ENCODE measurements at regions not wholly inside any gene's neighbourhood (a gene's known extent, or its start where the extent isn't known, plus 50 kb on each side); places are given as distances from the start of the nearest gene placed in this dataset.
"Not testable (repeated sequence)": the region's sequence is repeated elsewhere in the genome, so short reads cannot be mapped to it uniquely, and the experiment has no call there.

DNA sequence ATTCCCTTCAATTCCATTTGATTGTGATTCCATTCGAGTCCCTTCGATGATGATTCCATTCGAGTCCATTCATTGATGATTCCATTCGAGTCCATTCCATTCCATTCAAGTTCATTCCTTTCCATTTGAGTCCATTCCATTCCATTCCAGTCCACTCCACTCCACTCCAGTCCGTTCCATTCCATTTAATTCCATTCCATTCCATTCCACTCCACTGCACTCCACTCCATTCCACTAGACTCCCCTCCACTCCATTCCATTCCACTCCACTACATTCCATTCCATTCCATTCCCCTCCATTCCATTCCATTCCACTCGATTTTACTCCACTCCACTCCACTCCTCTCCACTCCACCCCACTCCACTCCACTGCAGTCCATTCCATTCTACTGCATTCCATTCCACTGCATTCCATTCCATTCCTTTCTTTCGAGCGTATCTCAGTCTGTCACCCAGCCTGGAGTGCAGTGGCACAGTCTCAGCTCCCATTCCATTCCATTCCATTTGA lies 115.7 kb downstream of the ZNF92 start:
- Histone ChIP-seq H3K4me3 (ENCODE audit: low read depth, low read length) (no peak overlapping the region), H3K36me3 (ENCODE audit: control insufficient read depth, insufficient read depth, low read length) (no peaks in the 10 kb centered on the region), H3K27me3 (ENCODE audit: control insufficient read depth, insufficient read depth, low read length) (no peaks in the 10 kb centered on the region)
- FAIRE-seq: no peak
- TF ChIP-seq, protein P1, sequence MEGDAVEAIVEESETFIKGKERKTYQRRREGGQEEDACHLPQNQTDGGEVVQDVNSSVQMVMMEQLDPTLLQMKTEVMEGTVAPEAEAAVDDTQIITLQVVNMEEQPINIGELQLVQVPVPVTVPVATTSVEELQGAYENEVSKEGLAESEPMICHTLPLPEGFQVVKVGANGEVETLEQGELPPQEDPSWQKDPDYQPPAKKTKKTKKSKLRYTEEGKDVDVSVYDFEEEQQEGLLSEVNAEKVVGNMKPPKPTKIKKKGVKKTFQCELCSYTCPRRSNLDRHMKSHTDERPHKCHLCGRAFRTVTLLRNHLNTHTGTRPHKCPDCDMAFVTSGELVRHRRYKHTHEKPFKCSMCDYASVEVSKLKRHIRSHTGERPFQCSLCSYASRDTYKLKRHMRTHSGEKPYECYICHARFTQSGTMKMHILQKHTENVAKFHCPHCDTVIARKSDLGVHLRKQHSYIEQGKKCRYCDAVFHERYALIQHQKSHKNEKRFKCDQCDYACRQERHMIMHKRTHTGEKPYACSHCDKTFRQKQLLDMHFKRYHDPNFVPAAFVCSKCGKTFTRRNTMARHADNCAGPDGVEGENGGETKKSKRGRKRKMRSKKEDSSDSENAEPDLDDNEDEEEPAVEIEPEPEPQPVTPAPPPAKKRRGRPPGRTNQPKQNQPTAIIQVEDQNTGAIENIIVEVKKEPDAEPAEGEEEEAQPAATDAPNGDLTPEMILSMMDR (IDR thresholded peaks at IDR 0.05; ENCODE audit: insufficient read depth, low read length, severe bottlenecking): no peak
- no peak for DNase-seq (ENCODE audit: low read depth)

DNA sequence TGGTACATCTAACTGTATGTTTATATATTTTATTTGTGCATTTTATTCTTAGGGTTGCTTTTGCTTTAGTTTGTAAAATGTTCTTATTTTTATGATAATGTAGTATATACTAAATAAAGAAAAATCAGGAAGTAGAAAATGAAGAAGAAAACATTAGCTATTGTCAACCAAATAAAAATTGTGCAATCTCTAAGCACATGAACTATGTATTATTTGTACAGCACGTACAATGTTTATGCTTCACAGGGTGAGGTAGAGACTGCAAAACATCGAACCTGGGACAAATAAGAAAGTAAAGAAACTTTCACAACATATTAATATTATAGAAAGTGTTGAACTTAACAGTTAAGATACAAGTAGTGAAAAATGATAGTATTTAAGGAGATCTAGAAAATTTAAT lies 123.0 kb downstream of the ZNF92 start:
- not testable (repeated sequence) for H3K36me3 ChIP-seq (ENCODE audit: control insufficient read depth, insufficient read depth, low read length); H3K27me3 ChIP-seq (ENCODE audit: control insufficient read depth, insufficient read depth, low read length); FAIRE-seq; DNase-seq (ENCODE audit: low read depth); H3K4me3 ChIP-seq (ENCODE audit: low read depth, low read length)

DNA sequence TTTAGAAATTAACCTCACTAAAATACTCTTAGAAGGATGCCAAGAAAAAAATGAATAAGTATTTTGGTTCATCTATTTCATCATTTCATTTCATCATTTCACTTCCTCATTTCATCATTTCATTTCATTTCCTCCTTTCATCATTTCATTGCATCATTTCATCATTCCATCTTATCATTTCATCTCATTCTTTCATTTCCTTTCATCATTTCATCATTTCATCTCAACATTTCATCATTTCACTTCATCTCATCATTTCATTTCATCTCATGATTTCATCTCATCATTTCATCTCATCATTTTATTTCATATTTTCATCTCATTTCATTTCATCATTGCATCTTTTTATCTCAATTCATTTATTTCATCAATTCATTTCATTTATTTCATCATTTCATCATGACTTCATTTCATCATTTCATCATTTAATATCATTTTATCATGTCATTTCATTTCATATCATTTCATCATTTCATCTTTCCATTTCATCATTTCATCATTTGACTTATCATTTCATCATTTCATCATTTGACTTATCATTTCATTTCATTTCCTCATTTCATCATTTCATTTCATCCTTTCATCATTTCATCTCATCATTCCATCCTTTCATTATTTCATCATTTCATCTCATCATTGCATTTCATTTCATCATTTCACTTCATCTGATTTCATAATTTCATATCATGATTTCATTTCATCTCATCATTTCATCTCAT lies 129.9 kb downstream of the ZNF92 start:
- DNase-seq (ENCODE audit: low read depth) (no peak), FAIRE-seq (no peak)
- Histone ChIP-seq H3K27me3 (ENCODE audit: control insufficient read depth, insufficient read depth, low read length) (no peaks in the 10 kb centered on the region), H3K36me3 (ENCODE audit: control insufficient read depth, insufficient read depth, low read length) (no peaks in the 10 kb centered on the region), H3K4me3 (ENCODE audit: low read depth, low read length) (no peak overlapping the region)
- TF ChIP-seq, protein P1 (IDR thresholded peaks at IDR 0.05; ENCODE audit: insufficient read depth, low read length, severe bottlenecking): no peak

- H3K27me3 ChIP-seq (ENCODE audit: control insufficient read depth, insufficient read depth, low read length); H3K4me3 ChIP-seq (ENCODE audit: low read depth, low read length): not testable (repeated sequence)
These were observed 131.1 kb downstream of the ZNF92 start for GRCh38 chr7:65504504-65505319.

DNA sequence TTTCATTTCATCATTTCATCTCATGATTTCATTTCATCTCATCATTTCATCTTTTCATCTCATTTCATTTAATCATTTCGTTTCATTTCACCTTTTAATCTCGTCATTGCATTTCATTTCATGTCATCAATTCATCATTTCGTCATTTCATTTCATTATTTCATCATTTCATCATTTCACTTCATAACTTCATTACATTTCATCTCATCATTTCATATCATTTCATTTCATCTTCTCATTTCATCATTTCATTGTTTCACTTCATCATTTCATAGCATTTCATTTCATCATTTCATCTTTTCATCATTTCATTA lies 131.6 kb downstream of the ZNF92 start:
- H3K36me3 ChIP-seq (ENCODE audit: control insufficient read depth, insufficient read depth, low read length); H3K4me3 ChIP-seq (ENCODE audit: low read depth, low read length); FAIRE-seq; DNase-seq (ENCODE audit: low read depth): not testable (repeated sequence)
- peaks cover 10% of the 10 kb centered on the region for H3K27me3 ChIP-seq (ENCODE audit: control insufficient read depth, insufficient read depth, low read length)

More at GRCh38 chr7:65504504-65505319, 131.1 kb downstream of the ZNF92 start:
- not testable (repeated sequence) for FAIRE-seq; H3K36me3 ChIP-seq (ENCODE audit: control insufficient read depth, insufficient read depth, low read length); DNase-seq (ENCODE audit: low read depth)

- not testable (repeated sequence) for FAIRE-seq; H3K36me3 ChIP-seq (ENCODE audit: control insufficient read depth, insufficient read depth, low read length); DNase-seq (ENCODE audit: low read depth)
- H3K27me3 ChIP-seq (ENCODE audit: control insufficient read depth, insufficient read depth, low read length): peaks cover 11% of the 10 kb centered on the region
- peak overlapping the region; percentile 30 for H3K4me3 ChIP-seq (ENCODE audit: low read depth, low read length)
These were observed 135.1 kb downstream of the ZNF92 start for GRCh38 chr7:65508581-65509367.

GRCh38 chr7:65509368-65510186 lies 135.9 kb downstream of the ZNF92 start:
- no peaks in the 10 kb centered on the region for H3K36me3 ChIP-seq (ENCODE audit: control insufficient read depth, insufficient read depth, low read length)
- TF ChIP-seq, protein P1 (IDR thresholded peaks at IDR 0.05; ENCODE audit: insufficient read depth, low read length, severe bottlenecking): no peak
- FAIRE-seq (no peak), DNase-seq (ENCODE audit: low read depth) (no peak)
- peak overlapping the region; percentile 30 for H3K4me3 ChIP-seq (ENCODE audit: low read depth, low read length)
- H3K27me3 ChIP-seq (ENCODE audit: control insufficient read depth, insufficient read depth, low read length): peaks cover 11% of the 10 kb centered on the region

DNA sequence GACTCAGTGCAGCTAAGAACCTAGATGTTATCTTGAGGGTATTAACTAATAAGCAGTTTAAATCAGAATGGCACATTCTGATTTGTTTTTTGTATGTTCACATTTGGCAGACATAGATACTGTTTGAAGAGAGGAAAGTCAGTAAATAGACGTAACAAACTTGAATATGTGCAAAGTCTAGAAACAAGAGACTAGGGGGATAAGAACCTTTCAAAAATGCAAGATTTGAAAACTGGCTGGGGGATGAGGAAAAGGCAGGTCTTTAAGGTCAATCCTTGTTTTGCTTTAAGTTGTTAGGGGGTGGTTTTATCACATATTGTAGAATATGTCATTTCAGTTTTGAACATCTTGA lies 136.5 kb downstream of the ZNF92 start:
- H3K36me3 ChIP-seq (ENCODE audit: control insufficient read depth, insufficient read depth, low read length); FAIRE-seq; DNase-seq (ENCODE audit: low read depth); H3K4me3 ChIP-seq (ENCODE audit: low read depth, low read length): not testable (repeated sequence)
- H3K27me3 ChIP-seq (ENCODE audit: control insufficient read depth, insufficient read depth, low read length): peaks cover 11% of the 10 kb centered on the region

GRCh38 chr7:65519751-65520150 lies 146.1 kb downstream of the ZNF92 start:
- FAIRE-seq; H3K36me3 ChIP-seq (ENCODE audit: control insufficient read depth, insufficient read depth, low read length); DNase-seq (ENCODE audit: low read depth); H3K4me3 ChIP-seq (ENCODE audit: low read depth, low read length); H3K27me3 ChIP-seq (ENCODE audit: control insufficient read depth, insufficient read depth, low read length): not testable (repeated sequence)

DNA sequence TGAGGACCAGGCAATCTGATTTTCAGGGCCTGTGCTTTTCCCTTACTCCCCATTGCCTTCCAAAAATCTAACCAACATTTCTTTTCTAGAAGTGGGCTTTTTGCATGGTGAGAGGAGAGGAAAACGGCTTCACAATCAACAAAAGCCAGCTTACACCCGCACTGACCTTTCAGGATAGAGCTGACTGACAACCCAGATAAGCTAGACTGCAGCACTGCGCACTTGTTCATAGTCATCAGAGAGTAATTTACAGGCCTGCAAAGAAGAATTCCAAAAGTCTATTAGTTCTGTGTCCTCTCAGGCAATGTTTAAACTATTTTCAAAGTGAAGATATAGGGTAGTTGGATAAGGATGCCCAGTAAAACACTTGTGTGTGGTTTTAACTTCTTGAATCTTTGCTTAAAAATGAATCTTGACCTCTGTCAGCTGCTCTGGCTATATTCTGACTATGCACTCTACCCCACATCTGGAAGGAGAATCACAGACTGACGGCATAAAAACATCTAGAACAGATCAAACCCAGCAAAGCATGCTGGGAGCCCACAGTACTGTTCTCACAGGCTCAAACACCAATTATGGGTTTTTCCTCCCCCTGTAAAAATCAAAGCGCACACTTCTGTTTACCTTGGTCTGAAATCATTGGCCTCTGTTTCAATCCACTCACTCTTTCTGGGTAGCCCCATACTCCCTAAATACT lies 172.0 kb downstream of the ZNF92 start:
- not testable (repeated sequence) for H3K27me3 ChIP-seq (ENCODE audit: control insufficient read depth, insufficient read depth, low read length); FAIRE-seq; H3K36me3 ChIP-seq (ENCODE audit: control insufficient read depth, insufficient read depth, low read length); DNase-seq (ENCODE audit: low read depth); H3K4me3 ChIP-seq (ENCODE audit: low read depth, low read length)
